ENCODE measurements at regions not wholly inside any gene's neighbourhood (a gene's known extent, or its start where the extent isn't known, plus 50 kb on each side); places are given as distances from the start of the nearest gene placed in this dataset.
"Not testable (repeated sequence)": the region's sequence is repeated elsewhere in the genome, so short reads cannot be mapped to it uniquely, and the experiment has no call there.

GRCh38 chr2:241984658-241985057 lies 115.1 kb downstream of the RTP5 start:
- DNase-seq = no peak

GRCh38 chr2:241985161-241985985 lies 115.8 kb downstream of the RTP5 start:
- not testable (repeated sequence) for DNase-seq

GRCh38 chr2:241985986-241986329 lies 116.4 kb downstream of the RTP5 start:
- no peak for DNase-seq

GRCh38 chr2:241986836-241987641 lies 117.5 kb downstream of the RTP5 start:
- DNase-seq = no peak

GRCh38 chr2:241987726-241988125 lies 118.2 kb downstream of the RTP5 start:
- no peak for DNase-seq

GRCh38 chr2:241988146-241988545 lies 118.6 kb downstream of the RTP5 start:
- no peak for DNase-seq

GRCh38 chr2:241989074-241989473 lies 119.5 kb downstream of the RTP5 start:
- DNase-seq = no peak

GRCh38 chr2:241990466-241990865 lies 120.9 kb downstream of the RTP5 start:
- DNase-seq = no peak

GRCh38 chr2:241991299-241991698 lies 121.8 kb downstream of the RTP5 start:
- no peak for DNase-seq

- no peak for DNase-seq
These were observed 123.2 kb downstream of the RTP5 start for GRCh38 chr2:241992753-241993152.

- DNase-seq = no peak
These were observed 124.0 kb downstream of the RTP5 start for GRCh38 chr2:241993386-241994005.

- no peak for DNase-seq
These were observed 124.6 kb downstream of the RTP5 start for GRCh38 chr2:241994086-241994485.

GRCh38 chr2:241994556-241995213 lies 125.2 kb downstream of the RTP5 start:
- DNase-seq = no peak

- no peak for DNase-seq
These were observed 126.6 kb downstream of the RTP5 start for GRCh38 chr2:241996100-241996499.

GRCh38 chr2:241997017-241997416 lies 127.5 kb downstream of the RTP5 start:
- no peak for DNase-seq

GRCh38 chr2:241999184-241999583 lies 129.7 kb downstream of the RTP5 start:
- DNase-seq = no peak

- no peak for DNase-seq
These were observed 132.3 kb downstream of the RTP5 start for GRCh38 chr2:242001853-242002252.

GRCh38 chr2:242002944-242003343 lies 133.4 kb downstream of the RTP5 start:
- no peak for DNase-seq

GRCh38 chr2:242004223-242004901 lies 134.8 kb downstream of the RTP5 start:
- DNase-seq = no peak

GRCh38 chr2:242004902-242005230 lies 135.3 kb downstream of the RTP5 start:
- DNase-seq = no peak

- DNase-seq = not testable (repeated sequence)
These were observed 136.6 kb downstream of the RTP5 start for GRCh38 chr2:242006091-242006634.

GRCh38 chr2:242008908-242009307 lies 139.4 kb downstream of the RTP5 start:
- DNase-seq = not testable (repeated sequence)

Measured in NCI-H1048 (cell line).